ENCODE measurements at regions not wholly inside any gene's neighbourhood (a gene's known extent, or its start where the extent isn't known, plus 50 kb on each side); places are given as distances from the start of the nearest gene placed in this dataset.
"Not testable (repeated sequence)": the region's sequence is repeated elsewhere in the genome, so short reads cannot be mapped to it uniquely, and the experiment has no call there.

DNA sequence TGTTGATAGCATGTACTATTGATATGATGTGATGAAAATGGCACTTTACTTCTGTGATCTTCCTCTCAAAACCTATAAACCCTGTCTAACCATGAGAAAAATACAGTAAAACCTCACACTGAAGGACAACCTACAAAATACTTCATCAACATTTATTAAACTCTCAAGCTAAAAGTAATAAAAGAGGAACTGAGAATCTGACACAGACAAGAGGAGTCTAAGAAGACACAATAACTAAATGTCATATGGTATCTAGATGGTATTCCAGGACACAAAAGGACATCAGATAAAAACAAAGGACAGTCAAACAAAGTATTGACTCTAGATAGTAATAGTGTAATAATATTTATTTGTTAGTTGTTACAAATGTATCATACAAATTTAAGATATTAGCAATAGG, 655.3 kb downstream of the SH3BGRL start:
- no peak for DNase-seq

DNA sequence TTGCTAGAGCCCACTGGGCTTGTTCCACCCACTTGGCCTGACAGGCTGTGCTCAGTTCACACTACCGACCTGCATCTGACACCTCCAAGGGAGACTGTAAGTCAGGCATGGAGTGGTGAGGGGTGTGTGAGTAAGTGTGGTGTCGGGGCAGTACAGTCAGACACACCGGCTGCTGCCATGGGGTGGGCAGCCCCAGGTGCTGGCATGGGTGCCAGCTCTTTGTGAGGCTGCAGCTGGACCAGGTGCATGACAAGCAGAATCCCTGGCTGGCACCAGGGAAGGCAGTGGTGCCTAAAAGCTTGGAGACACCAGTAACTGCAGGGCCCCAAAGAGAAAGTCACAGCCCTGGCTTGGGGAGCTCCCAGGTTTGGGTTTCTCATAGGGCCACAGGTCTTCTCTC, 665.0 kb downstream of the SH3BGRL start:
- no peak for DNase-seq

DNA sequence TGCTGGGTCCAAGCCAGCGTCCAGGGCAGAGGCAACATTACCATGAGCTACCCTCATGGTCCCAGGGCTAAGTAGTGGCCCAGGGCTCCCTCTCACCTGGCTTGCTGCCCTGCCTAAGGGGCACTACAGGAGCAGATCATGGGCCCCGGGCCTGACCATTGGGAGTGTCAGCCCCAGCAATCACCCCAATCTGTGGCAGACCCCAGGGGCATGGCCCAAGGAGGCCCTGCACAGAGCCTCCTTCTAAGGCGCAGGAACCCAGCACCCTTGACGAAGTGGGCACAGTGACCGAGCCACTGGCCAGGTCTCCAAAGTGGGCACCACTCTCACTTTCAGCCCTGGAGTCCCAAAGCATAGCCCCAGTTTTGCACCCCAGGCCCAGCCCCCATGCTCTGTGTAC, 667.1 kb downstream of the SH3BGRL start:
- DNase-seq = no peak

DNA sequence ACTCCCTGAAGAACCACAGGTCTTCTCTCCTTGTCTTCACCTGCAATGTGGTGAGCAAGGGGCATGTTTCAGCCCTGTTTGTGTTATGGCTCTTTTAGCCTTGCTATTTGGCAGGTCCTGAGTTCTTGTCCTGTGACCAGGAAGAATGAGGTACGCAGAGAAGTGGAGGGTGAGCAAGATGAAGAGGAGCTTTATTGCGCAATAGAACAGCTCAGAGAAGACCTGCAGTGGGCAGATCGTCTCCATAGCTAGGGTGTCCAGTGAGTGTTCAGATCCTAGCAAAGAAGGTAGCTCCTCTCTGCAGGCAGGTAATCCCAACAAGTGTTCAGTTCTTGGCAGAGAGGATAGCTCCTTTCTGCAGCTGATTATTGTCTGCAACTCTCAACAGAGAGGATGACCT, 672.9 kb downstream of the SH3BGRL start:
- no peak for DNase-seq

DNA sequence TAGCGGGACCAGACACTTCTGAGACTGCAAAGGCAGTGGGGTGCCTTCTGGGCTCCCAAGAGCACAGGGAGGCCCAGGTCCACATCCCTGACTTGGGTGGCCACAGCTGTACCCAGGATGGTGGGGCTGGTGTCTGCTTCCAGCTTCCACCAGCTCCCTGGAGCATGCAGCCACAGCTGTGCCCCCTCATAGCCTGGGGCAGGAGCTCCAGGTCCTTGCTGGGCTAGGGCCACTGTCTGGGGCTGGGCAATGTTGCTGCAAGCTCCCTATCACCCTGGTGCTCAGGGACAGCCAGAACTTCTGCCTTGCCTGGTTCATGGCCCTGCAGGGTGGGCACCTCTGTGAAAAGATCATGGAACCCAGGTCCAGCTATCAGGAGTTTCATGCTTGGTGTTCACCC, 673.9 kb downstream of the SH3BGRL start:
- no peak for DNase-seq

DNA sequence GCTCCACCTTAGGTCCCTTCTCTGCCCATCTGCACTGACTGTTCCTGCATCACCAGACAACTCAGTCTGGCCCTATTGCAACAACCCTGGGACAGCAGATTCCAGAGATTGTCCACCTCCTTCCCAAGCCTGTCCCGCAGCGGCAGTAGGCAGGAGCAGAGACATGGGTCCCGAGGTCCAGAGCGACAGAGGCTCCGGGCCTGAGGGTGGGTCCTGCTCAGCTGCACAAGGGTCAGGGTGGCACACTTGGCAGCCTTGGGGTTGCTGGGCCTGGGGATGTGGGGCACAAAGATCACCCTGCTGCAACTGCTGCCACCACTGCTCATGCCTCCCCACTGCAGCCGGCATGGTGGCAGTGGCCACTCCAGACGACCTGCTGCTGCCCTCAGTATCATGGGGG, 674.5 kb downstream of the SH3BGRL start:
- DNase-seq = no peak

DNA sequence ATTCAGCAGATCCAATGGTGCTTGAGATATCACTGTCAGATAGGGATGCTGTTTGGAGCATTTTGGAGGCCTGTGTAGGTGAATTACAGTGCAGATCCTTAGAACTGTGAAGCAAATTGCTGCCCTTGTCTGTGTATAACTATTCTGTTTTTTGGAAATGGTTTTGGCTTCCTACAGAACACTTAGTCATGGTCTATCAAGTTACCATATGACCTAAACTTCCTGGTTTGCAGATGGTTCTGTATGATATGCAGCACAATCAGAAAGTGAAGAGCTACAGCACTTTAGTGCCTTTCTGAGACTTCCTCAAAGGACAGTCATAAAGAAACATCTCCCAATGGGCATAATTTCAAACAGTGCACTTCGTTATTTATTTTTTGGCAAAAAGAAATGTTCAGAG, 688.6 kb downstream of the SH3BGRL start:
- no peak for DNase-seq

DNA sequence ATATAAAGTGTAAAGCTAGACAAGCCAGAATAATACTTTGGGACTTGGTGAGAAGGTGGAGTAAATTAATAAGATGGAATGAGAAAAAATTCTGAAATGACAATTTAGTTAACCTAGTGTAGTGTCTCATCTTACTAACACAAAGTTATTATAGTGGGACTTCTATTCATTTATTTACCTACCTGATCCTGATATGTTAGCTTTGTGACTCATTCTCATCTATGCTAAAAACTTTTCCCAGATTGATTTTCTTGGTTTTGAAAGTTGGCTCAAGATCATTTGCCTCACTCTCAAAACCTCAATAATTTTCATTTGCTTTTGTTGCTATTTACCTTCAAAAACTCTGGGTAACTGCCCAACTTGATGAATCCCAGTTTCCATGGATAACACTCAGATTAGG, 698.6 kb downstream of the SH3BGRL start:
- DNase-seq = no peak

DNA sequence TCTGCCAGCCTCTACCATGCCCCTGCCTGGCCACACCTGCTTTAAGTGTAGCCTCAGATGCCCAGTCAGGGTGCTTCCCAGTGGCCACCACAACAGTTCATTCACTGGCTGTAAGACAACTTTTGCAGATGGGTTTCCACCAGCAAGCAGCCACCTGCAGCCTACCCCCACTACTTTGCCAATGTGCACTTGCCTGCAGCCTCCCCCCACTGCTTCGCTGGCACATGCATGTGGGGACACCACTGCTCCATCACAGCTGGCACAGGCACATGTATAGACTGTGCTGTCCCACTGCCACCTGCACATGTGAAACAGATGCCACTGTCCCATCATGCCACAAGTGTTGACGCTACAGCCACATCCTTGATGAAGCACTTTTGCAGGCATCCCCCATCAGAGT, 723.9 kb downstream of the SH3BGRL start:
- DNase-seq = no peak

DNA sequence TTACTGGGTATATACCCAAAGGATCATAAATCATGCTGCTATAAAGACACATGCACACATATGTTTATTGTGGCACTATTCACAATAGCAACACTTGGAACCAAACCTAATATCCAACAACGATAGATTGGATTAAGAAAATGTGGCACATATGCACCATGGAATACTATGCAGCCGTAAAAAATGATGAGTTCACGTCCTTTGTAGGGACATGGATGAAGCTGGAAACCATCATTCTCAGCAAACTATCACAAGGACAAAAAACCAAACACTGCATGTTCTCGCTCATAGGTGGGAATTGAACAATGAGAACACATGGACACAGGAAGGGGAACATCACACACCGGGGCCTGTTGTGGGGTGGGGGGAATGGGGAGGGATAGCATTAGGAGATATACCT, 744.0 kb downstream of the SH3BGRL start:
- DNase-seq = not testable (repeated sequence)

DNA sequence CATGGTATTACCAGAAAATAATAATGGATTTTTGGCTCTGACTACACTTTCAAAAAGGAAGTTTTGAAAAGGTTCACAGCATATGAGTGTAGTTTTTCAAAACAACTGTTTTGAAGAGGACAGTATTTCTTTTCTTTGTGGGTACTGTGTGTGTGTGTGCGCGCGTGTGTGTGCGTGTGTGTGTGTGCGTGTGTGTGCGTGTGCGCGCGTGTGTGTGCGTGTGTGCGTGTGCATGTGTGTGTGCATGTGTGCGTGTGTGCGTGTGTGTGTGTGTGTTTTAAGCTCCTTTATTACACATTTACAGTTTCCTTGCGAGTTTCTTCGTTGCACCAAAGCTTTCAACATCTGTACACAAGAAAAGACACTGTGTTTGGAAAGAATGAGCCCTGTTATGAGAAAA, 755.4 kb downstream of the SH3BGRL start:
- DNase-seq = no peak

DNA sequence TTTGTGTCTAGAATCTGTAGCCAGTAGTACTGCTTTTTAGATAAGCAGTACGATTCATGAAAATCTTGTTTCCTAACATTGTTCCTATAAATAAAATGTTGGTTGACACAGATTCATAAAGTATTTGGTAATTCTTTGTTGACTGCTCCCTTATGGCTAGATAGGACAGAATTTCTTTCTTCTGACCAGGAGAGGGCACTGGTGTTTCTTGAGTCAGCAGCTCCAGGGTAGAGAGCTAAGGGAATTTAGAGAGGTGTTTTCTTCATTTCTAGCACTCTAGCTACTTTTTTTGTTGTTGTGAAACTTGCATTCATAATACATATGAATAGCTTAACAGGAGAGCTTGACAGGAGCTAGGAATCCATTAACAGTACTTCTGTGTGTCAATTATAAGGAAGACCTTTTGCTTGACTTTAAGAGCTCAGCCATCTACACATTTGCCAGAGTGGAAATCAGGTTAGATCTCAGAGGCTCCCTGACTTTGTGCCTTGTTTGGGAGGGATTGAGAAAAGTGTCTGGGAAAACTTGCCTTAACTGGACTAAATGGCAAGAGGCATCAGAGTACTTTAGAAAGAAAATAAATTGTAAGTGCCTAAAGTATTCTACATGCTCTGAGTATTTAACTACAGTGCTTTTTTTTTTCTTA, 756.1 kb downstream of the SH3BGRL start:
- DNase-seq = peak in 3 of 58 donors; percentile 0

DNA sequence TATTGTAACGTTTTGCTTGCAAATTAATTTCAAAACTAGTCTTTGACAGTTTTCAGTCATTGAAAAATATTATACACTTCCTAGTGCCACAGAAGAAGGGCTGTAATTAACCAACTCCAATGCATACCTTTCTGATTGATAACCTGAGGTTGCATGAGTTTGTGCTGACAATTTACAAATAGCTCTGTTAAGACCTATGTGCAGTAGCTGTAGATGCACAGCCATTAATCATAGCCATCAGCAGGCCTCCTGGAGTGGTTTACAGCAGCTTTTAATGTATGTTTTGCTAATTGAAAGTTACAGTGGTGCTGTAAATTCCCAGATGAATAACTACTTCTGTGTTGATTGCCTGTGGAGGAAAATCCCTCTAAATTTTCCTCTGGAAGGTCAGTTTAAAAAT, 758.1 kb downstream of the SH3BGRL start:
- DNase-seq = no peak

DNA sequence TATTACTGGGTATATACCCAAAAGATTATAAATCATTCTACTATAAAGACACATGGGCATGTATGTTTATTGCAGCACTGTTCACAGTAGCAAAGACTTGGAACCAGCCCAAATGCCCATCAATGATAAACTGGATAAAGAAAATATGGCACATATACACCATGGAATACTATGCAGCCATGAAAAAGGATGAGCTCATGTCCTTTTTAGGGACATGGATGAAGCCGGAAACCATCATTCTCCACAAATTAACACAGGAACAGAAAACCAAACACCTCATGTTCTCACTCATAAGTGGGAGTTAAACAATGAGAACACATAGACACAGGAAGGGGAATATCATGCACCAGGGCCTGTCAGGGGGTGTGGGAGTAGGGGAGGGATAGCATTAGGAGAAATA, 772.5 kb downstream of the SH3BGRL start:
- not testable (repeated sequence) for DNase-seq

DNA sequence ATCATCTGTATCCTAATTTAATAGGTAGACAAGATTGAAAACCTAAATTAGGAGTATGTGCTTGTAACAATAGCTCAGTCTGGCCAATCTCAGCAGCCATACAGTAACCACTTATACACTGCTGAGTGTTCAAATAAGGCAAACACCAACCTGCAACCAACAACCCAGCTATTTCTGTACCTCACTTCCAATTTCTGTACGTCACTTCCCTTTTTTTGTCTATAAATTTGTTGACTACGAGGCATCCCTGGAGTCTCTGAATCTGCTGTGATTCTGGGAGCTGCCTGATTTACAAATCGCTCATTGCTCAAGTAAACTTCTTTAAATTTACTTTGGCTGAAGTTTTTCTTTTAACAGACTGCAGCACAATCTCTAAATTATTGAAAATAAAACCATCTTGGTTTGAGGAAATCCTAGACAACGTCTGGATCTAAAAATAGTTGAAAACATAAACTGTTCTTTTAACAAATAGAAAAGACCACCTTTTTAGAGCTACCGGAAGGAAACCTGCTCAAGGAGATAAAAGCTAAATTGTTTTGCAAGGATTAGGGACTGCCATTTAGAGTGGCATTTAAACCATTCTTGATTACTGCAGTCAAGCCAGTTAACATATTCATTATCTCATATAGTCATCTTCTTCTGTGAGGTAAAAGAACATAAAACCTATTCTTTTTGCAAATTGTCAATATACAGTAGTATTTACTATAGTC, 778.1 kb downstream of the SH3BGRL start:
- no peak for DNase-seq

DNA sequence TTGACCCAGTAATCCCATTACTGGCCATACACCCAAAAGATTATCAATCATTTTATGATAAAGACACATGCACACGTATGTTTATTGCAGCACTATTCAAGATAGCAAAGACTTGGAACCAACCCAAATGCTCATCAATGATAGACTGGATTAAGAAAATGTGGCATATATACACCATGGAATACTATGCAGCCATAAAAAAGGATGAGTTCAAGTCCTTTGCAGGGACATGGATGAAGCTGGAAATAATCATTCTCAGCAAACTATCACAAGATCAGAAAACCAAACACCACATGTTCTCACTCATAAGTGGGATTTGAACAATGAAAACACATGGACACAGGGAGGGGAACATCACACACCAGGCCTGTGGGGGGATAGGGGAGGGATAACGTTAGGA, 785.3 kb downstream of the SH3BGRL start:
- not testable (repeated sequence) for DNase-seq

DNA sequence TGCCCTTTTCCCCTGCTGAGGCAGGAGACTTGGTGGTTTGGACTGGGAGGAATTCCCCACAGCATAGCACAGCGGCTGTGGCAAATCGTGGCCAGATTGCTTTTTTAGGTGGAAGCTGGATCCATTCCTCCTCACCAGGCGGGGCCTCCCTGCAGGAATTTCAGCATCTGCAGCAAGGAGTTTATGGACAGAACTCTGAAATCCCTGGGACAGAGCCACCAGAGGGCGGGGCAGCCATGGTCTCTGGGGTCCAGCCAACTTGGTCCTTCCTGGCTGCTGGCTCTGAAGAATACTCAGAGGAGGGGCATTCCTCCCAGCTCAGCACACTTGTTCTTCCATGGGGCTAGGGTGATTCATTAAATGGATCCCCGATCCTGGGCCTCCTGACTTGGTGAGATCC, 794.3 kb downstream of the SH3BGRL start:
- no peak for DNase-seq

DNA sequence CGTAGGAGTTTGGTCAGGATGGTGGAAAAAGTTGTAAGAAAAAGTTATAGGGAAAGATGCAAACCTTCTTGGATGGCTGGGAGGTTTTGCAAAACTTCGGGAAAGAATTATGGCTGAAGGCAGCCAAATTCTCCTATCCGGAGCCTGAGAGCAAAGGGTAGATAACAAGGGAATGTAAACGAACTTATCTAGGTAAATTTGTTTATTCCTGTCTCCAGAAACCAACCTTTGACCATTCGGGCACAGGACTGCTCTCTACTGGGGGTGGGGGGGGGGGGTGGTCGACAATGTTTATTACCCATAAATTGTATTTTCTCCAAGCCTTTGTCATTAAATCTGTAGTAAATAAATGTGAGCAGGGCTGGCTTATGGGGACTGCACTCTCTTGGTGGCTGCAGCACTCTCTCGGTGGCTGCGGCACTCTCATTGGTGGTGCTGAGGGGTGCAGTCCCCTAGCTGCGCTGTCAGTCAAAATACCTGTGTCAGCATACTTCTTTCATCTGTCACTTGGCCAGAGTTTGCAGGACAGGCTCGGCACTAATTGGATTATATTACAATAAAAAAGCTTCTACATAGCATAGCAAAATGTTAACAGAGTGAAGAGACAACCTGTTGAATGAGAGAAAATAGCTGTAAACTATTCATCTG, 827.8 kb downstream of the SH3BGRL start:
- DNase-seq = no peak

DNA sequence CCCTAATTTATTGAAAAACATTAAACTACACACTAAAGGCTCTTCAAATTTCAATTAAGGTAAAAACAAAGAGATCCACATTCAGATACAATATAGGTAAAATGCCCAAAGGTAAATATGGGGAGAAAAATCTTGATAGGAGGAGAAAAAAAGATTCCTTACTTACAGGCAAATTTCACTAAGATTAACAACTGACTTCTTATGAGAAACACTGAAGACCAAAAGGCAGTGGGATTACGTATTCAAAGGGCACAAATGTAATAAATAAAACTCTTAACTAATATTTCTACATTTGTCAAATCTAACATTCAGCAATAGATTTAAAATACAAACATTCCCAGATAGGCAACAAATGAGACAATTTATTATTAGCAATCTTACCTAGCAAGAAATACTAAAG, 829.3 kb downstream of the SH3BGRL start:
- no peak for DNase-seq

DNA sequence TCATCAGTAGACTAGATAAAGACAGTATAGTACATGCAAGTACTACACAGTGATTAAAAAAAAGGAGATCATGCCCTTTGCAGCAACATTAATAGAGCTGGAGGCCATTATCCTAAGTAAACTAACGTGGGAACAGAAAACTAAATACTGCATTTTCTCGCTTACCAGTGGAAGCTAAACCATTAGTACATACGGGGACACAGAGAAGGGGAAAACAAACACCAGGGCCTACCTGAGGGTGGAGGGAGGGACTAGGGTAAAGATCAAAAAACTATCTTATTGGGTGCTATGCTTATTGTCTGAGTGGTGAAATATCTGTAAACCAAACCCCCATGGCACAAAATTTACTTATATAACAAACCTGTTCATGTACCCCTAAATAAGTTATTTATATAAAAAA, 836.9 kb downstream of the SH3BGRL start:
- DNase-seq = no peak

DNA sequence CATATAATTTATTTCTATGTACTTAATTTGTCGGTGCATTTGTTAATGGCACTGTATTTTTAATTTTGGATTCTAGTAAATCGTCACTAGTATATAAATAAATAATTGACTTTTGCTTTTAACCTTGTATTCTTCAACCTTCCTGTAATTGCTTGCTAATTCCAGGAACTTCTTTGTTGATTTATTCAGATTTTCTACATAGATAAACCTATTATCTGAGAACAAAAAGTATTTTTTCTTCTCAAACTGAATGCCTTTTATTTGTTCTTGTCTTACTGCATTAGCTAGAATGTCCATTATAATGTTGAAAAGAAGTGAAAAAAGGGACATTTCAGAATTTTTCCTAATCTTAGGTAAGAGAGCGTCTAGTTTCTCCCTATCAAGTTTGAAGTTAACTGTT, 839.1 kb downstream of the SH3BGRL start:
- no peak for DNase-seq

DNA sequence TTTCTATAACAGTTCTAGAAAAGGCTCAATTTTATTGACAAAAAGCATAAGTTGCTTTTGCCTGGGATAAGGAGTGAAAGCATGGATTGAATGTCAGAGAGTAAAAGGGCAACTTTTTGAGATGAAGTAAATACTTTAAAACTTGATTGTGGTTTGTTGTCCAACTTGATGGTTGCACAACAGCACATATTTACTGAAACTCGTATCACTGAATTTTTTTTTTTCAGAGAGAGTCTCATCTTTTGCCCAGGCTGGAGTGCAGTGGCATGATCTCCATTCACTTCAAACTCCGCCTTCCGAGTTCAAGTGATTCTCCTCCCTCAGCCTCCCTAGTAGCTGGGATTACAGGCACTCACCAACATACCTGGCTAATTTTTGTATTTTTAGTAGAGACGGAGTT, 856.8 kb downstream of the SH3BGRL start:
- no peak for DNase-seq

DNA sequence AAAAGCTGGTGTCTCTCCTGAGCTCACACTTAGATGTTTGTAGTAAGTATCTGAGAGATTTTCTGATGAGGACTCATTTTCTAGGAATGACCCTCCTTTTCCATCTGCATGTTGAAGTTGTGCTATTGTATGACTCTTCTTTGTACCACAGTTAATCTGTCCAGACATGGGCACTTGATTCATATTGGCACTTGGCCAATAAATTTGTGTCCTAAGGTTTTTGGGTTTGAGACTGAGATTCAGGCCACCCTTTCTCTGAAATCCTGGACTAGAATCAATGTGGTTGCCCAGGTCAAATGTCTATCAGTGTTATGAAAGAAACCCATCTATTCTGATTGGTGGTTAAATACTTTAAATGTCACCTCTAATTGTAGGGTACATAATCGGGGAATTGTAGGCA, 869.0 kb downstream of the SH3BGRL start:
- DNase-seq = no peak

Measured in anterior cingulate cortex (tissue), 58 donors.